ENCODE measurements at regions not wholly inside any gene's neighbourhood (a gene's known extent, or its start where the extent isn't known, plus 50 kb on each side); places are given as distances from the start of the nearest gene placed in this dataset.

GRCh38 chr11:122202951-122203456 is 87.0 kb upstream of the BLID start:
- H3K36me3 ChIP-seq (ENCODE audit: control insufficient read depth in 4 of 4, insufficient read depth in 3 of 4, low read depth in 1 of 4, low read length in 3 of 4): no peaks in the 10 kb centered on the region
- no peak overlapping the region for H3K9ac ChIP-seq (ENCODE audit: low read depth in 1 of 2, low read length in 2 of 2)
- TF ChIP-seq RXRA (IDR thresholded peaks at IDR 0.05) (peak; percentile 17 to 36), HNF4G (IDR thresholded peaks at IDR 0.05) (no peak), ATF3 (IDR thresholded peaks at IDR 0.05) (no peak), SP1 (IDR thresholded peaks at IDR 0.05) (no peak), MAX (IDR thresholded peaks at IDR 0.05) (no peak), FOXA2 (IDR thresholded peaks at IDR 0.05) (no peak), YY1 (IDR thresholded peaks at IDR 0.05) (no peak), HNF4A (conservative IDR thresholded peaks at IDR 0.05) (peak in 1 of 2 donors; percentile 31), NR2F2 (IDR thresholded peaks at IDR 0.05) (no peak), ZBTB33 (IDR thresholded peaks at IDR 0.05) (no peak), JUND (IDR thresholded peaks at IDR 0.05) (no peak), EGR1 (IDR thresholded peaks at IDR 0.05; ENCODE audit: low read depth in 2 of 2) (no peak), CTCF (IDR thresholded peaks at IDR 0.05; ENCODE audit: low read depth, low read length, missing input control) (peak; percentile 96), REST (IDR thresholded peaks at IDR 0.05) (no peak), FOXA1 (IDR thresholded peaks at IDR 0.05) (no peak), RAD21 (IDR thresholded peaks at IDR 0.05) (peak; percentile 97 to 98), TAF1 (conservative IDR thresholded peaks at IDR 0.05) (no peak), GABPA (IDR thresholded peaks at IDR 0.05 in 1 of 2, conservative IDR thresholded peaks at IDR 0.05 in 1 of 2) (no peak)
- DNase-seq (ENCODE audit: low spot score): peak; percentile 51
- H3K4me3 ChIP-seq (ENCODE audit: low read depth in 1 of 3, low read length in 3 of 3): no peak overlapping the region
- H3K4me1 ChIP-seq (ENCODE audit: control insufficient read depth in 4 of 4, insufficient read depth in 4 of 4, low read length in 3 of 4): peaks cover 1 to 19% (median 16%) of the 10 kb centered on the region in 4 donors
- H3K27me3 ChIP-seq (ENCODE audit: control insufficient read depth in 4 of 4, insufficient read depth in 4 of 4, low read length in 3 of 4): no peaks in the 10 kb centered on the region
- H3K27ac ChIP-seq (ENCODE audit: low read depth in 1 of 2, low read length in 2 of 2): peak overlapping the region in 1 of 2 donors; percentile 34
- WGBS: 28% methylated on average over 19 of the region's 19 CpGs
- no peaks in the 10 kb centered on the region for H3K9me3 ChIP-seq (ENCODE audit: control insufficient read depth in 4 of 4, low read length in 3 of 4)
